Spleen (tissue), 7 donors: ENCODE measurements at regions not wholly inside any gene's neighbourhood (a gene's known extent, or its start where the extent isn't known, plus 50 kb on each side); places are given as distances from the start of the nearest gene placed in this dataset.
"Not testable (repeated sequence)": the region's sequence is repeated elsewhere in the genome, so short reads cannot be mapped to it uniquely, and the experiment has no call there.

Experiments used
- CTCF ChIP-seq, 11 experiments: fragments of 200-600 bp in 7 of 11; fragments of 450-650 bp in 4 of 11; sonication (generic) in 4 of 11; IDR thresholded peaks in 8 of 11; conservative IDR thresholded peaks in 3 of 11; 1 replicate in 7 of 11; 2 replicates in 4 of 11; pipeline versions ENCODE4 v1.4.0 to v1.8.0; 2016 to 2021; ENCODE audit warnings: antibody characterized with exemption in 11 of 11, inconsistent platforms in 4 of 11, mild to moderate bottlenecking in 1 of 11
- POLR2A ChIP-seq, 3 donors: fragments of 450-650 bp; IDR thresholded peaks; one replicate each; pipeline ENCODE4 v1.5.1; 2017; ENCODE audit warnings: antibody characterized with exemption in 3 of 3, mild to moderate bottlenecking in 1 of 3
- donor health status: DM: no; HTN: no; CAD: no; lungs with moderate emphysema.
- donor health status: DM: no; HTN: no; CAD: no.
- donor health status: DM: no; HTN: no; CAD: no.

- not testable (repeated sequence) for TF ChIP-seq CTCF (IDR thresholded peaks at IDR 0.05 in 8 of 11, conservative IDR thresholded peaks at IDR 0.05 in 3 of 11); POLR2A (IDR thresholded peaks at IDR 0.05)
Measured at GRCh38 chr9:43135440-43135839, 952.0 kb downstream of the SPATA31A6 start.
